Upper lobe of right lung (tissue), 1 donor: ENCODE measurements at regions not wholly inside any gene's neighbourhood (a gene's known extent, or its start where the extent isn't known, plus 50 kb on each side); places are given as distances from the start of the nearest gene placed in this dataset.

ENCODE experiments used
- ATAC-seq: fragments of 200-7000 bp; cut with Tn5 transposase; one replicate; pipeline ENCODE4 v1.9.1; 2020; ENCODE audit warnings: mild to moderate bottlenecking, moderate library complexity
- DNase-seq: peaks from one replicate; pipeline ENCODE4 v3.0.0-alpha.2; 2020
- H3K27ac ChIP-seq: fragments of 200-600 bp; one replicate; pipeline ENCODE4 v1.8.0; 2022
- H3K27me3 ChIP-seq: fragments of 200-600 bp; one replicate; pipeline ENCODE4 v1.8.0; 2022; ENCODE audit warnings: mild to moderate bottlenecking
- H3K36me3 ChIP-seq: fragments of 200-600 bp; one replicate; pipeline ENCODE4 v1.8.0; 2022
- H3K4me1 ChIP-seq: fragments of 200-600 bp; one replicate; pipeline ENCODE4 v1.8.0; 2022
- H3K4me3 ChIP-seq: fragments of 200-600 bp; one replicate; pipeline ENCODE4 v1.8.0; 2022; ENCODE audit warnings: mild to moderate bottlenecking
- H3K9me3 ChIP-seq: fragments of 200-600 bp; one replicate; pipeline ENCODE4 v1.8.0; 2022
- CTCF ChIP-seq: fragments of 200-600 bp; IDR thresholded peaks from one replicate; pipeline ENCODE4 v1.8.0; 2022; ENCODE audit warnings: antibody characterized with exemption
- intact Hi-C: fragments of 100-400 bp; cut with DNase I; formaldehyde crosslinking; loops from one replicate; pipeline ENCODE4 v1.11.0; 2022
- donor health status: DM: no; HTN: yes; CAD: no; lungs with severe emphysema.

GRCh38 chr9:82334286-82334685 lies 345.7 kb downstream of the SPATA31D1 start:
- DNase-seq (no peak), ATAC-seq (no peak)
- H3K36me3 ChIP-seq: no peaks in the 10 kb centered on the region
- no peaks in the 10 kb centered on the region for H3K27me3 ChIP-seq
- no peaks in the 10 kb centered on the region for H3K4me1 ChIP-seq
- intact Hi-C loops: no loop called here
- no peak overlapping the region for H3K27ac ChIP-seq
- no peaks in the 10 kb centered on the region for H3K9me3 ChIP-seq
- TF ChIP-seq CTCF: no peak
- H3K4me3 ChIP-seq: no peak overlapping the region

- Histone ChIP-seq H3K27me3 (no peaks in the 10 kb centered on the region), H3K27ac (no peak overlapping the region), H3K9me3 (no peaks in the 10 kb centered on the region), H3K4me3 (no peak overlapping the region), H3K36me3 (no peaks in the 10 kb centered on the region), H3K4me1 (no peaks in the 10 kb centered on the region)
- intact Hi-C loops: no loop called here
- ATAC-seq (no peak), DNase-seq (no peak)
- no peak for TF ChIP-seq CTCF
Observed at GRCh38 chr9:82337351-82337750, 348.8 kb downstream of the SPATA31D1 start.

- Histone ChIP-seq H3K4me3 (no peak overlapping the region), H3K36me3 (no peaks in the 10 kb centered on the region), H3K4me1 (no peaks in the 10 kb centered on the region), H3K27ac (no peak overlapping the region), H3K27me3 (no peaks in the 10 kb centered on the region), H3K9me3 (no peaks in the 10 kb centered on the region)
- intact Hi-C loops: no loop called here
- ATAC-seq (no peak), DNase-seq (no peak)
- no peak for TF ChIP-seq CTCF
Observed at GRCh38 chr9:82342046-82342445, 353.5 kb downstream of the SPATA31D1 start.

- intact Hi-C loops: no loop called here
- no peak for TF ChIP-seq CTCF
- H3K27ac ChIP-seq: no peak overlapping the region
- H3K4me3 ChIP-seq: no peak overlapping the region
- DNase-seq: no peak
- no peaks in the 10 kb centered on the region for H3K9me3 ChIP-seq
- no peaks in the 10 kb centered on the region for H3K36me3 ChIP-seq
- no peaks in the 10 kb centered on the region for H3K4me1 ChIP-seq
- no peaks in the 10 kb centered on the region for H3K27me3 ChIP-seq
- ATAC-seq: no peak
Observed at GRCh38 chr9:82346040-82346439, 357.5 kb downstream of the SPATA31D1 start.

GRCh38 chr9:82353631-82354278 lies 365.2 kb downstream of the SPATA31D1 start:
- no peaks in the 10 kb centered on the region for H3K4me1 ChIP-seq
- ATAC-seq: no peak
- intact Hi-C loops: no loop called here

More at GRCh38 chr9:82353631-82354278, 365.2 kb downstream of the SPATA31D1 start:
- Histone ChIP-seq H3K27me3 (no peaks in the 10 kb centered on the region), H3K27ac (no peak overlapping the region), H3K36me3 (no peaks in the 10 kb centered on the region), H3K9me3 (no peaks in the 10 kb centered on the region), H3K4me3 (no peak overlapping the region)
- no peak for TF ChIP-seq CTCF
- DNase-seq: no peak
